DND-41 (cell line): ENCODE measurements at regions not wholly inside any gene's neighbourhood (a gene's known extent, or its start where the extent isn't known, plus 50 kb on each side); places are given as distances from the start of the nearest gene placed in this dataset.
"Not testable (repeated sequence)": the region's sequence is repeated elsewhere in the genome, so short reads cannot be mapped to it uniquely, and the experiment has no call there.

ENCODE experiments used
- ATAC-seq: fragments of 200-7000 bp; cut with Tn5 transposase; 3 replicates; pipeline ENCODE4 v1.9.1; 2021; ENCODE audit warnings: low read depth; ENCODE audit not compliant: insufficient read depth
- DNase-seq: peaks from one replicate; pipeline ENCODE4 v3.0.0-alpha.2; 2020
- H2AFZ ChIP-seq: 2 replicates; pipeline ENCODE4 v1.6.0; 2012; ENCODE audit warnings: low read depth, low read length
- H3K27ac ChIP-seq: 2 replicates; pipeline ENCODE4 v1.5.1; 2012; ENCODE audit warnings: low read length, inconsistent platforms
- H3K27me3 ChIP-seq: fragments of 200-600 bp; sonication (generic); 2 replicates; pipeline ENCODE4 v1.6.0; 2012; ENCODE audit warnings: low read length, mild to moderate bottlenecking, inconsistent platforms; ENCODE audit not compliant: insufficient read depth, poor library complexity
- H3K36me3 ChIP-seq: 2 replicates; pipeline ENCODE4 v1.5.1; 2012; ENCODE audit warnings: low read length, inconsistent platforms; ENCODE audit not compliant: insufficient read depth
- H3K4me1 ChIP-seq: 2 replicates; pipeline ENCODE4 v1.5.1; 2012; ENCODE audit warnings: mild to moderate bottlenecking, low read length; ENCODE audit not compliant: insufficient read depth
- H3K4me2 ChIP-seq: 2 replicates; pipeline ENCODE4 v1.6.0; 2012; ENCODE audit warnings: mild to moderate bottlenecking, moderate library complexity, low read length, inconsistent platforms; ENCODE audit not compliant: insufficient read depth
- H3K4me3 ChIP-seq, 2 experiments: fragments of 200-600 bp in 1 of 2; shearing (Covaris generic) in 1 of 2; 2 replicates each; pipeline ENCODE4 v1.5.1; 2012 to 2016; ENCODE audit warnings: inconsistent platforms in 2 of 2, low read length in 2 of 2, mild to moderate bottlenecking in 2 of 2, low read depth in 1 of 2, moderate library complexity in 1 of 2
- H3K79me2 ChIP-seq: 2 replicates; pipeline ENCODE4 v1.6.0; 2012; ENCODE audit warnings: low read length, inconsistent platforms; ENCODE audit not compliant: insufficient read depth
- H3K9ac ChIP-seq: 2 replicates; pipeline ENCODE4 v1.6.0; 2012; ENCODE audit warnings: low read depth, mild to moderate bottlenecking, inconsistent platforms, low read length, moderate library complexity
- H3K9me3 ChIP-seq: 2 replicates; pipeline ENCODE4 v1.5.1; 2012; ENCODE audit warnings: low read length, moderate library complexity, mild to moderate bottlenecking, inconsistent platforms; ENCODE audit not compliant: insufficient read depth, severe bottlenecking
- H4K20me1 ChIP-seq: 2 replicates; pipeline ENCODE4 v1.6.0; 2012; ENCODE audit warnings: low read length; ENCODE audit not compliant: insufficient read depth
- TF ChIP-seq, protein P1 (sequence below): IDR thresholded peaks from 2 replicates; pipeline ENCODE4 v1.5.1; 2012; ENCODE audit warnings: borderline replicate concordance, low read length, moderate library complexity, mild to moderate bottlenecking; ENCODE audit not compliant: poor library complexity, severe bottlenecking; ENCODE audit errors: extremely low read depth

DNA sequence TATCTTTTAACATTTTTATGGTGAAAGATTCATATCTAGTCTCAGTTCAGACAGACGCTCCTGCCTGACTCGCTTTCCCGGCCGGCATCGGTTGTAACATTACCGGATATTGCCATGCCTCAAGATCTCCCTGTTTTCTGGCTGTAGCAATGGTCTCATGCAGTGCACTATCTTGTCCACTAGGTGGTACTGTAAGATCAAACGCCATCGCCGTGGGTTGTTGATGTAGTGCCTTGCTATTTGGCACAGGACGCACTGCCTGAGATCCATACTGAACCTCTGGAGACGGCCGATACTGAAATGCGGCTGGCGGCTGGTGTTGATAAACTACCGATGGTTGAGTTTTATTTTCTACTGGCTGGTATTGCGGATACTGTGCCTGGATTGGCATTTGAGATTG lies 75.9 kb upstream of the ZNF195 start:
- H3K27me3 ChIP-seq, result peaks cover 20% of the 10 kb centered on the region
- H3K79me2 ChIP-seq, H2AFZ ChIP-seq, H3K4me3 ChIP-seq, H4K20me1 ChIP-seq, H3K36me3 ChIP-seq, H3K9me3 ChIP-seq, H3K9ac ChIP-seq, H3K27ac ChIP-seq: not testable (repeated sequence)
- DNase-seq (peak; percentile 70), ATAC-seq (0 out of 3 replicates have a peak, but pooled peaks have one; percentile 24)
- H3K4me2 ChIP-seq, result peak overlapping the region; percentile 56; the same call in 1 of the 2 replicates
- TF ChIP-seq, protein P1, sequence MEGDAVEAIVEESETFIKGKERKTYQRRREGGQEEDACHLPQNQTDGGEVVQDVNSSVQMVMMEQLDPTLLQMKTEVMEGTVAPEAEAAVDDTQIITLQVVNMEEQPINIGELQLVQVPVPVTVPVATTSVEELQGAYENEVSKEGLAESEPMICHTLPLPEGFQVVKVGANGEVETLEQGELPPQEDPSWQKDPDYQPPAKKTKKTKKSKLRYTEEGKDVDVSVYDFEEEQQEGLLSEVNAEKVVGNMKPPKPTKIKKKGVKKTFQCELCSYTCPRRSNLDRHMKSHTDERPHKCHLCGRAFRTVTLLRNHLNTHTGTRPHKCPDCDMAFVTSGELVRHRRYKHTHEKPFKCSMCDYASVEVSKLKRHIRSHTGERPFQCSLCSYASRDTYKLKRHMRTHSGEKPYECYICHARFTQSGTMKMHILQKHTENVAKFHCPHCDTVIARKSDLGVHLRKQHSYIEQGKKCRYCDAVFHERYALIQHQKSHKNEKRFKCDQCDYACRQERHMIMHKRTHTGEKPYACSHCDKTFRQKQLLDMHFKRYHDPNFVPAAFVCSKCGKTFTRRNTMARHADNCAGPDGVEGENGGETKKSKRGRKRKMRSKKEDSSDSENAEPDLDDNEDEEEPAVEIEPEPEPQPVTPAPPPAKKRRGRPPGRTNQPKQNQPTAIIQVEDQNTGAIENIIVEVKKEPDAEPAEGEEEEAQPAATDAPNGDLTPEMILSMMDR, result peak; percentile 73
- peaks cover 13% of the 10 kb centered on the region for H3K4me1 ChIP-seq

DNA sequence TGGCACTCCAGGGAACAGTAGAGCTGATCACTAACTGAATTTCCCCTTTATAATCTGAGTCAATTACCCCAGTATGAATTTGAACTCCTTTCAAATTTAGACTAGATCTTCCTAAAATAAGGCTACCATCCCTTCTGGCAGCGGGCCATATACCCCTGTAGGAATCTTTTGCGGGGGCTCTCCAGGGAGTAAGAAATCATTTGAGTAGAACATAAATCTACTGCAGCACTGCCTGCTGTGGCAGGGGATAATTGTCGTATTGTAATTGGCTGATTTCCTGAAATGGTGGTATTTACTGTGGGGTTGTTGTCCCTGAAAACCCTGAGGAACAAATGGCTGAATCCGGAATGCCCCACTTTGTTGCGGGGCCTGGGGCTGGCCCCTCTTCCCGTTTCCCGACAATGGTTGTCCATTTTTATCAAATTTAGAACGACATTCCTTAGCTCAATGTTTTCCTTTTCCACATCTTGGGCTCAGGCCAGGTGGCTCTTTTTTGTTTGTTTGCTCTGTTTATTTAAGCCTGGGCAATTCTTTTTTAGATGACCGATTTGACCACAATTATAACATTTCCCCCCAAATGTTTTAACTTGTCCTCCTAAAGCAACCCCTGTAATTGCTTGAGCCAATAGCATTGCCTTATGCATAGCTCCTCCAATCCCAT lies 74.8 kb upstream of the ZNF195 start:
- not testable (repeated sequence) for DNase-seq, H3K79me2 ChIP-seq, H2AFZ ChIP-seq, H4K20me1 ChIP-seq, H3K9ac ChIP-seq, H3K27ac ChIP-seq, H3K4me2 ChIP-seq, H3K36me3 ChIP-seq, H3K4me3 ChIP-seq, H3K9me3 ChIP-seq, ATAC-seq
- peaks cover 13% of the 10 kb centered on the region for H3K4me1 ChIP-seq
- peaks cover 20% of the 10 kb centered on the region for H3K27me3 ChIP-seq

GRCh38 chr11:3450822-3451221 lies 71.9 kb upstream of the ZNF195 start:
- H3K9ac ChIP-seq, H3K4me3 ChIP-seq, H3K36me3 ChIP-seq, H4K20me1 ChIP-seq, H3K4me2 ChIP-seq, H3K79me2 ChIP-seq, DNase-seq, ATAC-seq, H3K27ac ChIP-seq, H3K9me3 ChIP-seq, H2AFZ ChIP-seq: not testable (repeated sequence)
- Histone ChIP-seq H3K4me1 (peaks cover 12% of the 10 kb centered on the region), H3K27me3 (peaks cover 15% of the 10 kb centered on the region)

DNA sequence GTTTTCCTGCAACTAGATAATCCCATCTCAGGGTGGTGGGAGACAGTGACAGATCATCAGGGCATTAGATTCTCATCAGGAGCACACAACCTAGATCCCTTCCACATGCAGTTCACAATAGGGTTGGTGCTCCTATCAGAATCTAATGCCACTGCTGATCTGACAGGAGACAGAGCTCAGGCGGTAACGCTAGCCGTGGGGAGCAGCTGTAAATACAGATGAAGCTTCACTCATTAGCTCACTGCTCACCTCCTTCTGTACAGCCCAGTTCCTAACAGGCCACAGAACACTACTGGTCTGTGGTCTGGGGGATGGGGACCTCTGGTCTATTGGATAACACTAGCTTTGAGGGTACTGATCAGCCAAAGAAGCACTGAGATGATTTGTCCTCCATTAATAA lies 66.6 kb upstream of the ZNF195 start:
- H4K20me1 ChIP-seq, DNase-seq, H3K4me1 ChIP-seq: not testable (repeated sequence)

DNA sequence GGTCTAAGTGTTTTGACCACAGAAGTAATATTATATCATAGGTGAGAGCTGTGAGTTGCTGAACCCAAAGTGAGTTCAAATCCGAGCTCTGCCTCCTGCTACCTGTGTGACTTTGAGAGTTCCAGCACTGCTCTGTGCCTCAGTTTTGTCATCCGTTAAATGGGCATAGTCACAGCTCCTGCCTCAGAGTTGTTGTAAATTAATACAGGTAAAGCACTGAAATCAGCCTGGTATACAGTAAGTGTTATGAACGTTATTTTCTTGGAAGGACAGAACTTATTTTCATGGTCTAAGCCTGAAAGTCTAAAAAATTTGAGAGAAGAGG lies 65.4 kb upstream of the ZNF195 start:
- not testable (repeated sequence) for H3K4me2 ChIP-seq, H3K27me3 ChIP-seq, H3K4me3 ChIP-seq, H3K27ac ChIP-seq, H2AFZ ChIP-seq, ATAC-seq, H3K9ac ChIP-seq, H4K20me1 ChIP-seq, DNase-seq, H3K36me3 ChIP-seq, H3K79me2 ChIP-seq, H3K9me3 ChIP-seq, H3K4me1 ChIP-seq

More for the DNA sequence above, 66.6 kb upstream of the ZNF195 start:
- not testable (repeated sequence) for ATAC-seq, H3K9ac ChIP-seq, H3K27me3 ChIP-seq, H3K4me3 ChIP-seq, H3K9me3 ChIP-seq, H3K27ac ChIP-seq, H3K36me3 ChIP-seq, H3K79me2 ChIP-seq, H2AFZ ChIP-seq, H3K4me2 ChIP-seq

GRCh38 chr11:3443700-3444419 lies 64.9 kb upstream of the ZNF195 start:
- not testable (repeated sequence) for H3K4me3 ChIP-seq, H3K27me3 ChIP-seq, H2AFZ ChIP-seq, H3K9me3 ChIP-seq, H3K79me2 ChIP-seq, ATAC-seq, H3K36me3 ChIP-seq, H4K20me1 ChIP-seq, H3K4me2 ChIP-seq, H3K9ac ChIP-seq, H3K4me1 ChIP-seq, DNase-seq, H3K27ac ChIP-seq

DNA sequence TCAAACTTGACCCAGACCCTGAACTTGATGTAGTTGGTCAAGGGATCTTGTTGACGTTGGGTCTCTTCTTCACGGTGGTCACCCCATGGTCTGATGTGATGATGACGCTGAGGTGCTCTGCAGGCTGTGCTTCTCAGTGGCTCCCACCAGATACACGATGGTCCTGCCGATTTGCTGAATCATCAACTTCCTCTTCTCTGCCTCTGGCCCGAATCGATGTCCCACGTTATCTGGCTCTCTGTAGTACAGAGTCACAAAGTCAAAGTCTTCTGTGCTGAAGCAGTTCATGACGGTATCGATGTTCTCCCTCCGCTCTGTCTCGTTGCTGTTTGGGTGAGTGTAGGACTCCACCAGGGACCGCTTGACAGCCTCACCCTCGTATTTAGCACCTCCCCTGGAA lies 58.5 kb upstream of the ZNF195 start:
- H3K4me3 ChIP-seq, ATAC-seq, H3K4me2 ChIP-seq, H3K9me3 ChIP-seq, H3K79me2 ChIP-seq, H4K20me1 ChIP-seq, H3K36me3 ChIP-seq, H3K4me1 ChIP-seq, H3K9ac ChIP-seq, DNase-seq, H3K27me3 ChIP-seq, H2AFZ ChIP-seq, H3K27ac ChIP-seq: not testable (repeated sequence)
